ENCODE measurements at regions not wholly inside any gene's neighbourhood (a gene's known extent, or its start where the extent isn't known, plus 50 kb on each side); places are given as distances from the start of the nearest gene placed in this dataset.

GRCh38 chr21:16956824-16957223, 556.0 kb upstream of the CXADR start:
- Mint-ChIP-seq H3K4me1 (no peaks in the 10 kb centered on the region), H3K27ac (no peak overlapping the region), H3K27me3 (no peaks in the 10 kb centered on the region), H3K4me3 (no peak overlapping the region), H3K9me3 (peaks cover 7% of the 10 kb centered on the region), H3K36me3 (ENCODE audit: low read depth) (no peaks in the 10 kb centered on the region)
- DNase-seq = no peak
- no peak for ATAC-seq

DNA sequence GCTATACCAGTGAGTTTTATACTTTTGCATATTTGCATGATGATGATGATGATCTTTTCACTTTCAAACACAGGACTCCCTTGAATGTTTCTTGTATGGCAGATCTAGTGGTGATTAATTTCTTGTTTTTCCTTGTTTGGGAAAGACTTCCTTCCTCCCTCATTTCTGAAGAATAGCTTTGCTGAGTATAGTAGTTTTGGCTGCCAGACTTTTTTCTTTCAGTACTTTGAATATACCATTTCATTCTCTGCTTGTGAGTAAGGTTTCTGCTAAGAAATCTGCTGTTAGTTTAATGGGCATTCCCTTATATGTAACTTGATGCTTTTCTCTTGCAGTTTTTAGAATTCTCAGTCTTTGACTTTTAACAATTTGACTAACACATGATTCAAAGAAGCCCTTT, 547.4 kb upstream of the CXADR start:
- H3K4me1 Mint-ChIP-seq = no peaks in the 10 kb centered on the region
- H3K4me3 Mint-ChIP-seq = no peak overlapping the region
- DNase-seq (no peak), ATAC-seq (no peak)
- peaks cover 17% of the 10 kb centered on the region for H3K9me3 Mint-ChIP-seq
- no peaks in the 10 kb centered on the region for H3K36me3 Mint-ChIP-seq (ENCODE audit: low read depth)
- no peaks in the 10 kb centered on the region for H3K27me3 Mint-ChIP-seq
- no peak overlapping the region for H3K27ac Mint-ChIP-seq

- no peaks in the 10 kb centered on the region for H3K27me3 Mint-ChIP-seq
- DNase-seq (no peak), ATAC-seq (no peak)
- no peaks in the 10 kb centered on the region for H3K36me3 Mint-ChIP-seq (ENCODE audit: low read depth)
- no peak overlapping the region for H3K4me3 Mint-ChIP-seq
- H3K9me3 Mint-ChIP-seq = peaks cover 23% of the 10 kb centered on the region
- no peak overlapping the region for H3K27ac Mint-ChIP-seq
- H3K4me1 Mint-ChIP-seq = no peaks in the 10 kb centered on the region
These were observed 544.4 kb upstream of the CXADR start for GRCh38 chr21:16968436-16968835.

GRCh38 chr21:16969636-16970035, 543.2 kb upstream of the CXADR start:
- DNase-seq (no peak), ATAC-seq (no peak)
- Mint-ChIP-seq H3K36me3 (ENCODE audit: low read depth) (no peaks in the 10 kb centered on the region), H3K4me3 (no peak overlapping the region), H3K27ac (no peak overlapping the region), H3K27me3 (no peaks in the 10 kb centered on the region), H3K9me3 (peaks cover 21% of the 10 kb centered on the region), H3K4me1 (no peaks in the 10 kb centered on the region)

GRCh38 chr21:16974060-16974459, 538.8 kb upstream of the CXADR start:
- H3K4me1 Mint-ChIP-seq = no peaks in the 10 kb centered on the region
- DNase-seq (no peak), ATAC-seq (no peak)
- H3K27ac Mint-ChIP-seq = no peak overlapping the region
- peaks cover 8% of the 10 kb centered on the region for H3K9me3 Mint-ChIP-seq
- H3K36me3 Mint-ChIP-seq (ENCODE audit: low read depth) = no peaks in the 10 kb centered on the region
- no peak overlapping the region for H3K4me3 Mint-ChIP-seq
- no peaks in the 10 kb centered on the region for H3K27me3 Mint-ChIP-seq

DNA sequence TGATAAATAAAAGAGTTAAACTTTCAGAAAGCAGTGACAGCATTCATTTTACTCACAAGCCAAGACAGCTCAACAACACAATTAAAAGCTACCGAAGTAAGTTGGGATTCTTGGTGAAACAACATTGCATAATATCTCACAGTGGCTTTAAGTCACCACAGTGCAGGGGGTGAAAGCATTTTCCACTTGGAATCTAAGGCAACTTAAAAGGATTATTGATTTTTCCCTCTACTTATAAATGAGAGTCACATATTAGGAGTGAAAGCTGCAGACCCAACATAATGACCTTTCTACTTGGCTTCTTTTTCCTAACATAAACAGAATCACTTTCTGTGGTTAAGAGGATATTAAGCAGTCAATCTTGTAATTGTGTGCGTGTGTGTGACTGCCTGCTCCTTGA, 536.6 kb upstream of the CXADR start:
- DNase-seq (no peak), ATAC-seq (no peak)
- no peaks in the 10 kb centered on the region for H3K4me1 Mint-ChIP-seq
- H3K9me3 Mint-ChIP-seq = peaks cover 4% of the 10 kb centered on the region
- H3K27me3 Mint-ChIP-seq = no peaks in the 10 kb centered on the region
- no peaks in the 10 kb centered on the region for H3K36me3 Mint-ChIP-seq (ENCODE audit: low read depth)
- H3K27ac Mint-ChIP-seq = no peak overlapping the region
- no peak overlapping the region for H3K4me3 Mint-ChIP-seq

DNA sequence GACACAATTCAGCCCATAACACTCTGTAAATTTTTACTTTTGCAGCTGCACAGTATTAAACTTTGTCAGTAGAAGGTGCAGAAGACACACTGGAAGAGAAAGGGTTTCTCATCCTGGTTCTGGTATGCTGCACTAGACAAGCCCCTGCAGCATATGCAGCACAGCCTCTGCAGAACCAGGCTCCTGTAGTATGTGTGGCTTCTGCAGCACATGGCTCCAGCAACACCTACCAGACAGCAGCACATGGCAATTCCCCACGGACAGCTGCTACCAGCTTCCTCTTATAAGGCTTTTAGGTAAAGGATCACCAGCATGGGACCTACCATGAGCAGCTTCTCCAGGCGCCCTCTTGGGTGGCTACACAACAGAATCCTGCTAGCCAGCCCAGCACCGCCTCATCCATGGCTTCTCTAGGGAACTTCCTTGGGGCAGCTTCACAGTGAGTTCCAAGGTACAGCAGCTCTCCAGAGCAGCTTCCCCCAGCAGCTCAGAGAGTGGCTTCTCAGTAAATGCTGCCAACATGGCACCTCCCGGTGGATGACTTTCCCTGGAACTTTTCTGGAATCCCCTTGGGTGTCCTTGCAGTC, 534.4 kb upstream of the CXADR start:
- no peak for ATAC-seq
- no peak overlapping the region for H3K4me3 Mint-ChIP-seq
- no peaks in the 10 kb centered on the region for H3K36me3 Mint-ChIP-seq (ENCODE audit: low read depth)
- no peak overlapping the region for H3K27ac Mint-ChIP-seq
- H3K9me3 Mint-ChIP-seq = peaks cover 1% of the 10 kb centered on the region
- no peaks in the 10 kb centered on the region for H3K27me3 Mint-ChIP-seq
- no peaks in the 10 kb centered on the region for H3K4me1 Mint-ChIP-seq
- DNase-seq = no peak

DNA sequence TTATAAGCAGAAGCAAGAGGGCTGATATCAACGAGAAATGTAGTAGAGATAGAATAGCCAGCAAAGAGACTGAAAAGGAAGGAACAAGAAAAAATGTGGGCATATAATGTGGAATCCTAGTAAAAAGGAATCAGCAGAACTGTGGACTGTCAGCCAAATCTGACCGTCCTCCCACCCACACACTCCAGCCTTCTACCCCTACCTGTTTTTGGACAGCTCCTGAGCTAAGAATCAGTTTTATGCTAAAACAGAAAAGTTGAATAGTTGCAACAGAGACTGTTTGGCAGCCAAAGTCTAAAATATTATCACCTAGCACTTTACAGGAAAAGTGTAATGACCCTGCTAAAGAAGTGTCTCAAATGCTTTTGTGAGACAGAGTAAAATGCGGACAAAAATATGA, 533.3 kb upstream of the CXADR start:
- no peaks in the 10 kb centered on the region for H3K4me1 Mint-ChIP-seq

GRCh38 chr21:16983420-16983819, 529.4 kb upstream of the CXADR start:
- Mint-ChIP-seq H3K27me3 (no peaks in the 10 kb centered on the region), H3K36me3 (ENCODE audit: low read depth) (no peaks in the 10 kb centered on the region), H3K4me3 (no peak overlapping the region), H3K27ac (no peak overlapping the region), H3K4me1 (no peaks in the 10 kb centered on the region), H3K9me3 (no peaks in the 10 kb centered on the region)
- ATAC-seq (no peak), DNase-seq (no peak)

More for the DNA sequence above, 533.3 kb upstream of the CXADR start:
- Mint-ChIP-seq H3K9me3 (no peaks in the 10 kb centered on the region), H3K4me3 (no peak overlapping the region), H3K27me3 (no peaks in the 10 kb centered on the region), H3K27ac (no peak overlapping the region), H3K36me3 (ENCODE audit: low read depth) (no peaks in the 10 kb centered on the region)
- DNase-seq (no peak), ATAC-seq (no peak)

DNA sequence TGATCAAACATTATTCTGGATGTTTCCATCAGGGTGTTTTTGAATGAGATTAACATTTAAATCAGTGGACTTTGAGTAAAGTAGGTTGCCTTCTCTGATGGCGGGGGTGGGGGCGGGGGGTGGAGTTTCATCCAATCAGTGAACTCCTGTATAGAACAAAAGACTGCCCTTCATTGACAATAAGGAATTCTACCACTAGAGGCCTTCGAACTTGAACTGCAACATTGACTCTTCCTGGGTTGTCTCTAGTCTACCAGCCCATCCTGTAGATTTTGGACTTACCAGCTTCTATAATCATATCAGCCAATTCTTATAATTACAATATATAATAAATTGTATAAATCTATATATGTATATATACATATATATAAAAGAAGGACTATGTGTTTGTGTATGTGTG, 520.4 kb upstream of the CXADR start:
- Mint-ChIP-seq H3K4me3 (no peak overlapping the region), H3K27ac (no peak overlapping the region)
- ATAC-seq = no peak

DNA sequence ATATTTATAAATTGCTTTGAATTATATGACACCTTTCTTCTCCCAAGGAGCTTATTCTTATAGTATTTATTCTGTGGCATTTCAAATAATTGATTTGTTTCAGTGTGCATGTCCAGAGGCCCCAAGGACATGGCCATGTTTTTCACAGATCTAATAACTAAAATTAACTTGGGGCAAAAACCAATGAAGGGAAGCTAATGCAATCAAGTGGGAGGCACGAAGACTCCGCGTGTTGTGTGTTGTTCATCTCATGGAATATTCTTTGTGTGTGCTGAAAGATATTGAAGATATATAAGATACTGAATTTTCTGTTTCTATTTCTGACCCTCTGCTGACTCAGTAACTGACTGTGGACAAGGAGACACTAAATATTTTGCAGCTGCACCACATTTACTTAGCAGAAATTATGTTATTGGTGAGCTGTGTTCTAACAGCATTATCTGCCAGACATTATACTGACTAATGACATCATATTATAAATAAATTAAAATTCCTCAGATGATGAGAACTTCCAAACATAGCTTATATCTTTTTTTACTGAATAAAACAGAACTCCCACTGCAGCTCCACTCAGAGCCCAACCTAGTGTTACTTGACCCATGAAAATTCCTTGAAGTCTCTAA, 519.3 kb upstream of the CXADR start:
- Mint-ChIP-seq H3K36me3 (ENCODE audit: low read depth) (no peaks in the 10 kb centered on the region), H3K27me3 (no peaks in the 10 kb centered on the region), H3K4me1 (no peaks in the 10 kb centered on the region), H3K27ac (no peak overlapping the region), H3K9me3 (peaks cover 5% of the 10 kb centered on the region), H3K4me3 (no peak overlapping the region)
- DNase-seq = no peak
- no peak for ATAC-seq

More for the DNA sequence above, 520.4 kb upstream of the CXADR start:
- no peak for DNase-seq
- H3K9me3 Mint-ChIP-seq = peaks cover 2% of the 10 kb centered on the region
- H3K27me3 Mint-ChIP-seq = no peaks in the 10 kb centered on the region
- H3K4me1 Mint-ChIP-seq = no peaks in the 10 kb centered on the region
- no peaks in the 10 kb centered on the region for H3K36me3 Mint-ChIP-seq (ENCODE audit: low read depth)

GRCh38 chr21:17002594-17003257, 510.1 kb upstream of the CXADR start:
- Mint-ChIP-seq H3K4me1 (peaks cover 8% of the 10 kb centered on the region), H3K9me3 (peaks cover 18% of the 10 kb centered on the region), H3K4me3 (no peak overlapping the region), H3K27me3 (no peaks in the 10 kb centered on the region), H3K27ac (no peak overlapping the region), H3K36me3 (ENCODE audit: low read depth) (no peaks in the 10 kb centered on the region)
- no peak for ATAC-seq
- DNase-seq = no peak

- no peaks in the 10 kb centered on the region for H3K36me3 Mint-ChIP-seq (ENCODE audit: low read depth)
- ATAC-seq (no peak), DNase-seq (no peak)
- H3K4me3 Mint-ChIP-seq = no peak overlapping the region
- H3K4me1 Mint-ChIP-seq = peaks cover 8% of the 10 kb centered on the region
- H3K9me3 Mint-ChIP-seq = peaks cover 18% of the 10 kb centered on the region
- no peak overlapping the region for H3K27ac Mint-ChIP-seq
- no peaks in the 10 kb centered on the region for H3K27me3 Mint-ChIP-seq
These were observed 509.6 kb upstream of the CXADR start for GRCh38 chr21:17003258-17003615.

- H3K4me1 Mint-ChIP-seq = peaks cover 8% of the 10 kb centered on the region
- H3K36me3 Mint-ChIP-seq (ENCODE audit: low read depth) = no peaks in the 10 kb centered on the region
- ATAC-seq (no peak), DNase-seq (no peak)
- H3K9me3 Mint-ChIP-seq = peaks cover 16% of the 10 kb centered on the region
- H3K4me3 Mint-ChIP-seq = peak overlapping the region; percentile 9
- no peaks in the 10 kb centered on the region for H3K27me3 Mint-ChIP-seq
- no peak overlapping the region for H3K27ac Mint-ChIP-seq
These were observed 509.0 kb upstream of the CXADR start for GRCh38 chr21:17003763-17004373.

- Mint-ChIP-seq H3K27ac (no peak overlapping the region), H3K27me3 (no peaks in the 10 kb centered on the region), H3K36me3 (ENCODE audit: low read depth) (no peaks in the 10 kb centered on the region), H3K4me3 (no peak overlapping the region), H3K4me1 (no peaks in the 10 kb centered on the region), H3K9me3 (peaks cover 8% of the 10 kb centered on the region)
- ATAC-seq (no peak), DNase-seq (no peak)
These were observed 480.6 kb upstream of the CXADR start for GRCh38 chr21:17032141-17032655.

Measured in activated naive CD8-positive, alpha-beta T cell treated with anti-CD3 and anti-CD28 coated beads, Interleukin-2, amount 50 U/mL, for 24 hours (primary cell).